NCI-H82 treated with DMSO at 0.1 percent for 48 hours (cell line): ENCODE measurements at regions not wholly inside any gene's neighbourhood (a gene's known extent, or its start where the extent isn't known, plus 50 kb on each side); places are given as distances from the start of the nearest gene placed in this dataset.
"Not testable (repeated sequence)": the region's sequence is repeated elsewhere in the genome, so short reads cannot be mapped to it uniquely, and the experiment has no call there.

Source experiments
- DNase-seq: peaks from one replicate; lab custom pipeline; 2025; ENCODE audit not compliant: unreplicated experiment; lab: John Stamatoyannopoulos, UW

DNA sequence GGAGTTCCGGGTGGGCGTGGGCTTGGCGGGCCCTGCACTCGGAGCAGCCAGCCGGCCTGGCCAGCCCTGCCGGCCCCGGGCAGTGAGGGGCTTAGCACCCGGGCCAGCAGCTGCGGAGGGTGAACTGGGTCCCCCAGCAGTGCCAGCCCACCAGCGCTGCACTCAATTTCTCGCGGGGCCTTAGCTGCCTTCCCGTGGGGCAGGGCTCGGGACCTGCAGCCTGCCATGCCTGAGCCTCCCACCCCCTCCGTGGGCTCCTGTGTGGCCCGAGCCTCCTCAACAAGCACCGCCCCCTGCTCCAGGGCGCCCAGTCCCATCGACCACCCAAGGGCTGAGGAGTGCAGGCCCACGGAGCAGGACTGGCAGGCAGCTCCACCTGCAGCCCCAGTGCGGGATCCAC, 362.5 kb downstream of the TMEM167A start:
- not testable (repeated sequence) for DNase-seq

DNA sequence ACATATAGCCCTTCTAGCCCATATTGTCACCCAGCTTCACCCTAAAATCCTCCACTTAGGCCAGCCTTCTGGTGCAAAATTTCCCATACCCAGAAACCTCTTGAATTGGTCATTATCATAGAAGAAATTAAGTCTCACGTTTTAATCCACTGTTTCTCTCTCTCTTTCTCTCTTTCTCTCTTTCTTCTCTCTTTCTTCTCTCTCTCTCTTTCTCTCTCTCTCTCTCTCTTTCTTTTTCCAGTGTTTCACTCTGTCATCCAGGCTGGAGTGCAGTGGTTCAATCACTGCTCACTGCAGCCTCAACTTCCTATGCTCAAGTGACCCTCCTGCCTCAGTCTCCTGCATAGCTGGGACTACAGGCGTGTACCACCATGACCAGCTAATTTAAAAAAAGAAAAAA, 363.4 kb downstream of the TMEM167A start:
- DNase-seq = no peak

DNA sequence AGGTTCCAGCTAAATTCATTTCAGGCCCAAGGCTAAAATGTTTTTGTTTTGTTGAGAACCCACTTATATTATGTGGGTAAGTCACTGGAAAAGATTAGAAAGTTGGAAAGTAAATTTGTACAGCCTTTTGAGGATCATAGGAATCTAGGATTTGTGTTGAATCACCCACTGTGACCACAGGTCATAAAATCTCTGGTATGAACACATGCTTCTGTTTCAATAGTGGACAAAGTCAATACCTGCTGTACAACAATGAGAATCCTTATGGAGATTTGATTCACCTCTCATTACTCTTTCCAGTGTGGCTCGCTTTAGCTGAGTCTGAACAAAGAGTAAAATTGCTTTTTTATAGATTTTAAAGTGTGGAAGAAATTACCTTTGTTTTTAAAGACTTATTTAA, 369.5 kb downstream of the TMEM167A start:
- no peak for DNase-seq

DNA sequence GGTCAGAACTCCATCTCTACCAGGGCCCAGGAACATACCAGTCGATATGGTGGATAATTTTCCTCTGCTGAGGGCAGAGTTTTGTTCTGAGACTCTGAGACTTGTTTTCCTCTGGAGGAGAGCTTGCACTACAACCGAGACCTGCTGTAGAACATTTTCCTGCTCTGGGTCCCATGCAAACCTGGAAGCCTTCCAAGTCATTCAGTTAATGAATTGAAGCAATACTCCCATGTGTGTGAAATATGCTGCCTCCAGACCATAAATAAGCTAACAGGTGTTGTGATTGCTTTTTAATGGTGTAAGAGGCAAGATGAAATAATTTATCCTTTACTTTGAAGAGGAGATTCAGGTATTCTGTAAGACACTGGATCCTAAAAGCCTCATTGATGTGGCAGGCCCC, 372.8 kb downstream of the TMEM167A start:
- no peak for DNase-seq

DNA sequence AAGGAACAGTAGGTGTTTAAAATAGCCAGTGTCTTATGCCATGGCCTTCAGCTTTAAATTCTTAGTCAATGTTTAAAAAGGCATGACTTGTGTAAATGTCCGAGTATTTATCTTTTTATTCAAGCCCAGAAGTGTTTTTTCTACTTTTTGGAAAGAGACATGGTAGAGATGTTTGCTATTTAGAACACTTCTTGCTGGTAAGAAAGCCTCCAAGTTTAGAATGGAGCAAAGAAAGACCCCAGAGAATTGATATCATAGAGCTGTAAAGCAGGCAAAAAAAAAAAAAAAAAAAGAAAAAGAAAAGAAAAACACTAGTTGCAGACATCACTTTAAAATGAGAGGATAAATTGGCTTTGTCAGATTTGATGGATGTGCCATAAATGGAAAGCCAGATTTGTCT, 375.1 kb downstream of the TMEM167A start:
- DNase-seq = no peak

DNA sequence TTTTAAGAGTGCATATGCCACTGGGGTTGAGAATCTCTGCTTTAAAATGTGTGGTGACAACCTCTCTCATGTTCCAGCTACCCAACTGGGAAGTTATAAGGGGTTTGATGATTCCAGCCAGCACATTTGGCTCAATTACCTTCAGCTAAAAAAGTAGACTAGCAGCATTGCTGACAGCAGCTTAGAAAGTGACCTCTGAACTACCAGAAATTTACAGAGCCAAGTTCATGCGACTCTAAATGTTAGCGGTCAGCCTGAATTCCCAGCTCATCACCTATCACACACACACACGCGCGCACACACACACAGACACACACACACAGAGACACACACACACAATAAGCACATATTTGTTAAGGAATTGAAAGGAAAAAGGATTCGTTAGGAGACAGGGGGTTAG, 377.5 kb downstream of the TMEM167A start:
- DNase-seq = no peak

DNA sequence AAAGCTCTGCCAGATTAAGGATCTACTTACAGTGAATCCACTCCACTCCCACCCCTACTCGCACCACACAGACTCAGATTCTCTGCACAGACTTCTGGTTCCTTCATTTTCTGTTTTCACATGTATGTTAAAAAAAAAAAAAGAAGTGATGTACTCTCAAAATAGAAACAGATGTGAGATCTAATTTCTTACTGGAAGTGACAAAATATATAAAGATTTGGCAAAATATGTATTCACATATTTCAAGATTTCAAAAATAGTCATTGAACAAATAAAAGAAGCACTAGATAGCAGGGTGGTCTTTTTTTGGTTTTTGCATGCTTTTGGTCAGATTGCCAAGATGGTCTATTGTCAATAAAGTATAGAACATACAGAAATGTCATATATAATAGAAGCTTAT, 379.2 kb downstream of the TMEM167A start:
- no peak for DNase-seq

DNA sequence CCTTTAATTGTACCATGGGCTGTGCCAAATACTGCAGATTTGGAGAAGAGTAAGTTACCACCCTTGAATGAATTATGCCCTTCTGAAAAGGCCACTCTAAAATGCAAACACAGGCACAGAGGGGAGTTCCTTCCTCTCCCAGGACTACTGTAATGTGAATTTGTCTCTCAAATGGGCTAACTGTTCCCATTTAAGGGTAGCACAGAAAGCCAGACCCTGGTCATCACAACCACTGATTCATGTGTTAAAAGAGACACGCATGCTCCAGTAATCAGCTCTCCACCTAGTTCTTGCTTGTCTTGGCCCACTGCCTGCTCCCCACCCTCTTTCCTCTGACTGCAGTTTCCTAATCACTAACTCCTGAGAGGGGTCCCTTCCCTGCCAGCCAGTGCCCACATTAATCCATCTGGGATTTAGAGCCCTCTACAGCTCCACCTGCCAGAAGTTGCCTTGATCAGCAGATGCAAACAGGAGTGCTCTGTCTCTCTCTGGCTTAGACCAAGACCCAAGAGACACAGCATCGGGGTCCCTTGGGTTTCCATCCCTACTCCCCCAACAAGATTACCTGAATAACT, 382.4 kb downstream of the TMEM167A start:
- no peak for DNase-seq

DNA sequence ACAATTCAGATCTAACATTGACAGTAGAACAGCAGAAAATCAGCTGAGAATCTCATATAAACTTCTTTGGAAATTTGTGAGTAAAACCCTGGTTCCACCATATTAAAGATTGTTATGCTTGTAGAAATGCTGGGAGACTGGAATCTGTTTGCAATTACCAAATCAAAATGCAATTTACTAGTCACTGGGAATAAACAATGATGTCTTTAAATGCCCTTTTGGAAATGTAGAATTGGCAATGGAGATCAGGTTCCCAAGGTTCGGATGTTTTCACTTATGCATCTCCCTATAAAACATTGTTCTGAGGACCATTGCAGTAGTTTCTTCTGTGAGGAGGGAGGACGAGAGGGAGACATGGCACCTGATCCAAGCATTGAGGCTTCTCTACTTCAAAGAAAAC, 384.4 kb downstream of the TMEM167A start:
- no peak for DNase-seq

DNA sequence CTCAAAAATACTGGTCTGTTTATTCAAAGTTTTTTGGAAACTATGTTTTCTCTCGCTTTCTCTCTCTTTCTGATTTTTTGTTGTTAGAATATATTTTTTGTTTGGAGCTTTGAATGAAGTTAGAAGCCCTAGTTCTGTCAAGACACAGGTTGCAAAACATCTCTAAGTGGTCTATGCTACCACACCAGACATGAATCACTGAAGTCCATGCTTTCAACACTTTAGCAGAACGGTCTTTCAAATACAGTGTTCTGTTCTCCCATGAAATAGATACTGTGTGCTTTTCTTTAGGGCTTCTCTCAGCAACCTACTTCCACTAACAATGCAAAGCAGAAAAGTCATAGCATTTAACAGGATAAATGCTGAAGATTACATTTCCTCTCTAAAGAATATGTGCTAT, 392.5 kb downstream of the TMEM167A start:
- no peak for DNase-seq

DNA sequence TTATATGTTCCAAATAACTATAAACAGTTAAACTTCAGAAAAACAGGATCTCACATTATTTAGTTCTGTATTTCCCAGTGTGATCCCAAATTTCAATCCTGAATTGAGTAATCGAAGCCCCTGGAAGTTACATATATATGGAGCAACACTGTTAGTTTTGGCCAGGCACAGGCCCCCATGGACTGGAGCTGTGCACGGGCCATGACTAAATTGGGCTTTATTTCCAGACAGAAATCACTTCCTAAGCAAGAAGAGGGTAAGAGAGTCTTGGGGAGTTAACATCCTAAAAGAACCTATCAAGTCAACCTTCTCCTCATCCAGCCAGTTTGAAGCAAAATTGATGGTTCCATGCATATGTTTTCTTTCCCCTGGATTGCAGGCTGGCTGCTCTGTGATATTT, 393.0 kb downstream of the TMEM167A start:
- DNase-seq = no peak

DNA sequence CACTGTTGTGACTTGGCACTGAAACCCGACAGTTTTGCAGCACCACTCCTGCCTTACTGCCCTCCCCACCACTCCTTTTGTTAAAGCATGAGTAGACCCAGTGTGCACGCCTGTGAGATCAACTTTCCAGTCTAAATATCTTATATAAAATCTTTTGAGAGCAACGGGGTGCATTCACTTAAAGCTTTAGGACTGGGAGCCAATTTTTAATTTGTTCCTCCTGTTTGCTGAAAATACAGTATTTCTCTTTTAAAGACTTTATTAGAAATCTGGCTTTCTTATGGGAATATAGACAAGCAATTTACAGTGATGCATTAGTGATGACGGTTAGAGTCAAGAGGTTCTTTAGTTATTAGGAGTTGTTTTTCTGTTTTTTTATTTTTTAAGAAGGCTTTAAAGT, 397.5 kb downstream of the TMEM167A start:
- DNase-seq = no peak

DNA sequence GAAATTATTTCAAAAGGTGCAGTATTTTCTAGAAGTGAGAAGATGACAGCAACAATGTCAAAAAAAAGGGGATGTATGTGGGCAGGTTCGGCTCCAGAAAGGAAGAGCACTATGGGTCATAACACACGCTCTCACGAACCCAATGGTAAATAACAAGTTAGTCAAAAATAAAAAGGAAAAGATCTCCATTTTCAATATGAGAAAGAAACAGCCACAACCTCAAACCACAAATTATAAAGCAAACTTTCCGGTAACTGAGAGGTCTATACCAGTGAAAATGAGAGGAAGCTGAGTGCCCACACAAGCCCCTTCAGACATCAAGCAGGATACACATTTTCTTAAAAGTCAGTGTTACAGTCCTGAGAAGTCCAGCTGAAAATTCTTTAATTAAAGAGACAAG, 398.5 kb upstream of the RPS23 start:
- DNase-seq = no peak

DNA sequence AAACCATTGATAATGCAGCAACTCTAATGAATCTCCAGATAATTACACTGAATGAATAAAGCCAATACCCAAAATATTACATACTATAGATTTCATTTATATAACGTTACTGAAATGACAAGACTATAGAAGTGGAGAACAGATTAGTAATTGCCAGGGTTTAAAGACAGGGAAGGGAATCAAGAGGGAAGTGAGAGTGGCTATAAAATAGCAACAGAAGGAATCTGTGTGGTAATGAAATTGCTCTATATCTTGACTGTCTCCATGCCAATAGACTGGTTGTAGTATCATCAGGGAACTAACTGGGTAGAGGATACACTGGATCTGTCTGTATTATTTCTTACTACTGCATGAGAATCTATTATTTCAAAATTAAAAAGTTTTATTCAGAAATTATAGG, 396.5 kb upstream of the RPS23 start:
- DNase-seq = no peak

DNA sequence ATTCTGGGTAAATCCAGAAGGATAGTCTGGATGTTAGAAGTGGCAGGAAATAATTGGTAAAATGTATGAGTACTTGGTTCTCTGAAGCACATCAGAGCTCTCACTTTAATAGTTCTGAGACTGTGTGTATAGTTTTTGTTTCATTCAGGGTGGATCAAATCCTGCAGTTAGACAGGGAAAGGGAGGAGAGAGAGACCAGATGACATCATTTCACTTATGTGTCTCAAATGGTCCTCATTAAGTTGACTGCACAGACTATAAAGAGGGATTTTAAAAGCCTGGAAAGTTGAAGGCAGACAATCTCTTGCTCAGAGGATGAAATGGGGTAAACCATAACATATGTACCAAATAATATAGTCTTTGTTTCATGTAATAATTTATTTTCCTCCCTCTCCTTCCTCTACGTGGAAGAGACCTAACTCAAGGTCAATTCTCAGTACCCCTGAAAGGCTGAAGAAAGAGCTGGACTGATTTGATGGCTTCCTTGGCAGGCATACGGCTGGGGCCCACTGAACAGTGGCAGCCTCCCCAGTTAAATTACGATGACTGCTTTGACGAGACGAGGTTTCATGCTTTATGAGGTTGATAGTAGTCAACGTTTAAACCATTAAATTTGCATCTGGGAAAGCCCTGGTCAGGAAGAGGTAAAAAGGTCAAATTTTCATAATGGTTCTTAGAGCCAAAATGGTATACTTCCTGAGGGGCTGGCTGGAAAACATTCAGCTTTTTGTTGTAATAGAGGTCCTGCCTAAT, 395.1 kb upstream of the RPS23 start:
- DNase-seq = no peak

DNA sequence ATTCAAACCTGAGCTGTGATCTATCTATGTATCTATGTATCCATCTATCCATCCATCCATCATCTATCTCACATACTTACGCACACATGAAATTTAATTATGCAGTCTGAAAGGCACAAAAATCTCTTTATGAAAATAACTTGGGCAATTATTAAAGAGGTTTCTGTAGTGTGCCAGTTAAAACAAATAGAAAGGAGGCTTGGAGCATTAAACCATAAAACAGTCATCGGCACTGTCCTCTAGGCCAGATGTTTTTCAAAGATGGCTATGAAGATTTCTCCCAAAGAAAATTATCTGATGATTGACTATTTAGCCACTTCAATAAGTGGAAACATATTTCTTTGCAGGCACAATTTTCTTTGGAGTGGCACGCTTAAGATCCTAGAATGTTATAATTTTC, 392.5 kb upstream of the RPS23 start:
- no peak for DNase-seq

DNA sequence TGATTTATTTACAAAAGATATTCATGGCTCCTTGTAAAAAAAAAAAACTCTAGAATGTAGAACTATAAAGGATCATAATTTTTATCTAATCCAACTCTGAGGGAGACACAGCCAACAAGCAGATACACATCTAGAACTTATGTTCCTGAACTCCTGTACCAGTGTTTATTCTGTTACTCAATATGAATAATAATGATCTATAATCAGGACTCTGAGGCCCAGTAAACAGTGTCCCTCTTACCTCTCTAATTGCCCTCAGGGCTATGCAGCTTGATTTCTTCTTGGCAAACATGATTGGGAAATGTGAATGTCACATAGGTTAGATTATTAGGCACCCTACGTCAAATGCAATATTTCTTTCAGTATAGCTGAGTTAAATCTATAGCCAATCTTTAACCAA, 391.6 kb upstream of the RPS23 start:
- DNase-seq = no peak

DNA sequence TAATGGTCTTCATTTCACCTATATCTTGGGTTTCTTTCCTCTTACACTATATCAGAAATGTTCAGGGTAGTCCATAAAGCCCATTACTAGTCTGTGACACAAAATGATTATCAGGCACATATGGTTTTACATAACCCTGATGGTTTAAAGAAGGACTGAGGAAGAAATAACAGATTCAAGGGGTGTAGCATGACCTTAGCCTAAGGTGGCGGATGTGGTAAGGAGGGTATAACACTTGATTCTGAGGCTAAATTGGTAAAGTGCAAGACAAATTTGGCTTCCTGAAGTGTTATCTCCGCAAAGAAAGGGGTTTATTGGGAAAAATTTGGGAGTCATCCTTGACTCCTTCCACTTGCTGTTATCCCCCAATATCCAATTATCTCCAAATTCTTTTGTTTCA, 388.2 kb upstream of the RPS23 start:
- no peak for DNase-seq

DNA sequence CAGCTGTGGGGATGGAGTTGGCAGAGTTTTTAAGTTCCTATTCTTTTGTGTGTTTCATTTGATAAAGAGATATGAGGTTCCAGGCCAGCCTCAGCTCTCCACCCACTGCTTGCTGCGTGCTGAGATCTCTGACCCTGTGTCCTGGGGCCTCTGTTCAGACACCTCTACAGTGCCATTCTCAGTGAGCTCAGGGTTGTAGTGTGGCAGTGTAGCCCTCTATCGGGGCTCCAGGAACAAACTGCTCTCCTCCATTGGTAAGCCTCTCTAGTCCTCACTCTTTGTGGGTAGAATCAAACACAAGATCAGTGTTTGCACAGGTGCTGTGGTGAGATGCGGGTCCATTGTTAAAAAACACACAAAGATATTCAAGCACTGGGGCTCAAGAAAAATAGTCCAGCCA, 386.6 kb upstream of the RPS23 start:
- DNase-seq = no peak

DNA sequence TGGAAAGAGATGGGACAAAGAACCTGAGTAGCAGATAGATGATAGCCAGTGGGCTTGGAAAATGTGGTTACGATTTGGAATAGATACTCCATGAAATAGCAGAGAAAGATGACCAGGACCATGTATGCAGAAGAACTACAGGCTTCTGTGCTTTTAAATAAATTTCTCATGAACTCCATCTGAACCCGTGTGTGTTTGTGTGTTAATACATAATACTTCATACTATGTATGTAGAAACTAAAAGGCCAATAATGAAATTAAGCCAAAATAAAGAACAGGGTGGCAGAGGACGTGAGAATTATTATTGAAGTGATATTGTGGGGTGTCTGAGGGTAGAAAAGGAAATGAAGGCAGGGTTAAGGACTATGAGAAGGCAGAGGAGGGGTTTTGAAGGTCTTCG, 385.1 kb upstream of the RPS23 start:
- DNase-seq = no peak

DNA sequence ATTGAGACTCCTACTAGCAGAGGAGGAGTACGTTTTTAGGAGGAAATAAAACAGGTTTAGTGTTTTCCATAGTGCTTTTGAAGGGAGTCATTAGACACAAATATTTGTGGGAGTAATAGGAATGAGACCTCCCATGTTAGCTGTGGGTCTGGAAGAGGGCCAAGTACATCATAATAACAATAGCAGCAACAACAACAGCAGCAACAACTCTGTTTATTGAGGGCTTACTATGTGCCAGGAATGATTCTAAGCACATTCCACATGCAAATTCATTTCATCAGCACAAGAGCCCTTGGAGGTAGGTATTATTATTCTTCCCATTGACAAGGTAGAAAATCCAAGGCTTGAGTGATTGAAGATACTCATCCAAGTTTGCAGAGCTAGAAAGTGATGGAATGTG, 384.2 kb upstream of the RPS23 start:
- DNase-seq = no peak

DNA sequence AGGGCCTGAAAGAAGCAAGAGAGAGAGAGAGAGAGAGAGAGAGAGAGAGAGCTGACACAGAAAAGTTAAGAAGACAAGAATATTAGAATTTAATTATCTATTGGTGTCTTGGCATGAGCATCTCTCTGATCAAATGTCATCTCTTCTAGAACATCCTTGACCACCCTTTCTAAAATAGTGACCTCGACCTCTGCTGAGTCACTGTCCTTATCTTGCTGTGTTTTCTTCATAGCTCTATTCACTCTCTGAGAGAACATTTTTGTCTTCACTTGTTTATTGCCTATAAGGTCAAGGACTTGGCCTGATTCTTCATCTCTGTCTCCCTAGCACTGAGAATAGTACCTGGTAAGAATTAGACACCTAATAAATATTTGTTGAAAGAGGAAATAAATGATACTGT, 383.8 kb upstream of the RPS23 start:
- DNase-seq = no peak

DNA sequence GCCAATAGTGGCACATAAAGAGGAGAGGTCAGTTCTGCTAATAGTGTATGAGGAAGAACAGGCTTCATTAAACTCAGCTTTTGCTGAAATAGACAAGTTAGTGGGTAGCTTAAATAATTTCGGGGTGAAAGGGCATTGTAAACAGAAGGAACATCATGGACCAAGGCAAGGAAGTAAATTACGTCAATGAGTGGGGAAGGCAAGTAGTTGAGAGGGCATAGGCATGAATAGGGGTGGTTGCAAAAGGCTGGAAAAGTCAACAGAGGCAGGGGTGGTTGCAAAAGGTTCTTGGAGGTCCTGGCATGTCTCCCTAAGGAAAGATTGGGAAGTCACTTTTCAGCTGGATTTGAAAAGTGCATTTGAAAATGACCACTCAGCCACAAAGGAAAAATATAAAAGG, 383.3 kb upstream of the RPS23 start:
- no peak for DNase-seq
